HG03103 (cell line): ENCODE measurements at regions not wholly inside any gene's neighbourhood (a gene's known extent, or its start where the extent isn't known, plus 50 kb on each side); places are given as distances from the start of the nearest gene placed in this dataset.

Experiments used
- ATAC-seq: cut with Tn5 transposase; IDR thresholded peaks from one replicate; pipeline ENCODE4 v1.9.1; 2021; ENCODE audit warnings: low read depth; ENCODE audit not compliant: unreplicated experiment

DNA sequence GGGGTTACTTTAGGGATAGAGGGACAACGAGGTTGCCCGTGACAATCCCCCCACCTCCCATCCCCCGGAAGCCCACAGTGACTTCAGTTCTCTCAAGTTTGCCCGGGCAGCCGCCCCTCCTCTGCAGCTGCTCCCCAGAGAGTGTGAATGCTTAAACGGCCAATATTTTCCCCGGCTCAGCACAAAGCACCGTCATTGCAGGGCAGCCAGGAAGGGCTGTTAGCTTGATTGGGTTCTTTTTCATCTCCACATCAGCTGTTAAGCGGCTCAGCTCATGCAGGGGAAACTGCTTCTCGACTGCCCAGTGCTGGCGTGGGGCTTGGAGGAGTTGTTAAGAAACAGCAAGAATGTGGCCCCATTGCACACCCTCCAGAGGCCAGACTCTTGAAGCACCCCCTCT is 120.5 kb upstream of the NCOR2 start:
- no peak for ATAC-seq

- no peak for ATAC-seq
Measured at GRCh38 chr12:124687174-124687902, 119.9 kb upstream of the NCOR2 start.

GRCh38 chr12:124686370-124687173 is 119.2 kb upstream of the NCOR2 start:
- ATAC-seq, result no peak

DNA sequence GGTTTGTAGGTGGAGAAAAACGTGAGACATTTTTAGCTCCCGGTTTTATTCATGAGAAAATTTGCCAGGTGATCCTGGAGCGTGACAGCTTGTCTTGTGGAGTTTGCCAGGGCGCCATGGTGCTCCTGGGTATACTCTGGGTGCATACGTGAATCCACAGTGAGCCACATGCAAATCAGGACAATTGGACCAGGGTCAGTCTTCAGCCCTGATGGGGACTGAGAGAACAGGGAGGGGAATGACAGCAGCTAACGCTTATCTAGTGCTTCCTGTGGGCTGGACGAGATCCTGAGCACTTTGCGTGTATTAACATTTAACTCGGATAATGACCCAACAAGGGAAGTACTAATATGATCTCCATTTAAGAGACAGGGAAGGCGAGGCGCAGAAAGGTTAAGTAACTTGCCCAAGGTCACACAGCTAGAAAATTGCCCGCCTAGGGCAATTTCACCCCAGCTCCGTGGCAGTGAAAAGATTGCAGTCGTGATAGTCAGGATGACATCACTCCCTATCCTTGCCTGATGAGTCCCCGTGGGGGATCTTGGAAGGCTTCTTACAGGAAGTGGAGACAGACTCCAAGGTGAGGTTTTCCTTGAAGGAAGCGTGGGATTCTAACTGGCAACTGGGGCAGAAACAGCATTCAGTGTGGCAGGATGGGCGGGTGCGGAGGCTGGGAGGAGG is 118.4 kb upstream of the NCOR2 start:
- ATAC-seq, result no peak

- ATAC-seq, result no peak
Measured at GRCh38 chr12:124684971-124685688, 117.7 kb upstream of the NCOR2 start.

DNA sequence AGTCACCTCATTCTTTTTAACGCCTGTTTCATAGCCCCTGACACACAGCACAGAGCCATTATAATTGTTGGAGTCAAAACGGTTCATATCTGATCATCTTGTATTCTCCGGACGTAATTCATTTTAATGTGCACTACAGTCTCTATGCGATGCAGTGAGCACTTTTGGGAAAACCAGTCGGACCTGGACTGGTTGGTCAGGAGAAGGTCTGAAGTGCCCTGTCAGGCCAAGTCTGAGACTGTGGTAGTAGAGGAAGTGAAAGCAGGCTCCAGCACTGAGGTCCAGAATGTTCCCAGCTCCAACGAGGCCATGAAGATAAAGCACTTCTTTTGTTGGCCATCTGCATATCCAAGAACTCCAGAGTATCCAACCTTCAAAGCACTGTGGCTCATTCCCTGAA is 117.1 kb upstream of the NCOR2 start:
- ATAC-seq, result no peak

DNA sequence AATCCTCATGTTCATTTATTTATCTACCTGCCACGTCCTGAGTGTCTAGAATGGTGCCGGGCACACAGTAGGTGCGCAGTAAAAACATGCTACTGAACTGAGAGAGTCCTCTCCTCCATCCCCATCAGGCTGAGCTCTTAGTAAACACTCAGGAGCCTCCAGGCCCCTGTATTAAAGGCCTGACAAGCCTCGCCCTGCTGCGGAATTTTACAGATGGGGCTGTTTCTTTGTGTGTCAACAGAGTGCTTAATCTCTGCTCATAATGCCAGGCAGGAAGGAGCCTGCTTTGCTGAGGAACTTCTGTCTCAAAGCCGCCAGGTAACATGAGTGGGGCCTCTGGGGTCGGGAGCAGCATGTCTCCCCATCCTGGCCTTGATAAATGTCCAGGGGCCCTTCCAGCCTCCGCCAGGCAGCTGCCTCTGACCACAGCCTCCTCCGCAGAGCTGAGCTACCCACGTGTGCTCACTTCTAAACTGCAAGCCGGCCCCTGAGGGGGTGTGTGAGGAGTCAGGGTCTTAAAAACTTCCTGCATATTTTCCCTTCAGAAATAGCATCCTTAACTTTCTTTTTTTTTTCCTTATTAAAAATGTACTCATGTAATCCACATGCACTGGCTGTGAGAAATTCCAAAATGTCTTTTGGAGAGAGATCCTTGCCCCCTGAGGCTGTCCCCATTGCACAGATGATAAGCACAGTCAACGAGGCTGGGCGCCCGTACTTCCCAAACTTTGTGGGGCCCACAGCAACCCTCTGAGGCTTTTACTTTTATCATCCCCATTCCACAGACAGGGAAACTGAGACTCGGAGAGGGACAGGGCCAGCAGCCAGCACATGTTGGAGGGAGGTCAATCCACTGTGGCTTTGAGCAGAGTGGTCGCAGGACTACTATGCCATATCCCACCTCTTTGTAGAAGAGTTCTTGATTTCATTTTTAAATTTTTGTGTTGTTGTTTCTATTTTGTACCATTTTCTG is 116.0 kb upstream of the NCOR2 start:
- no peak for ATAC-seq

DNA sequence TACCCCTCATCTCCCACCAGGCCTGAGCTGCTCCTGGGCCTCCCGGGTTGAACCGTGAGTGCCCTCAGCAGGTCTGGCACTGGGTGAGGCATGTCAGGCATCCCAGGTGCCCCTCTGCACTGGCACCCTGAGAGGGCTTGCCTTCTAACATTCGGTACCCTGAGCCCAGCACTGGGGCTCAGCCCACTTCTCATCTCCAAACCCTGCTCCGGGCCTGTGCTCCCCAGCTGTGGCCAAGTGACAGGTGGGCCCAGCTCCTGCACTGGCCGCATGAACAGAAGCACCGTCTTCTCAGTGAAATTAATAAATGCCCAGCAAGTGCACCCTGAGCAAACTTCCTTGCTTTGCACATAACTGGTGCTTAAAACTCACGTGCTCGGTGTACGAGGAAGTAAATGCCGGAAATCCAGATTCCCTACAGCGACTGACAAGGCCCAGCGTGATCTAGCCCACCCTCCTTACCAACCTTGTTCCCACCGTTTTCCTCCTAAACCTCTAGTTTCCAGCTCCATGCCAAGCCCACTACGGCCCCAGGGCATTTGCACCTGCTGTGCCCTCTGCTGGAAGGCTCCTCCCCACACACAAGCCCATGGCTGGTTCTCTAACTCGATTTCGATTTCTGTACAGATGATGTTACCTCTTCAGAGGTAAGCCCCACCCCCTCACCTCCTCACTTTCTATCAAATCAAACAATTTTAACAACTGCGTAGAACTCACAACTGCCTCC is 115.2 kb upstream of the NCOR2 start:
- no peak for ATAC-seq

DNA sequence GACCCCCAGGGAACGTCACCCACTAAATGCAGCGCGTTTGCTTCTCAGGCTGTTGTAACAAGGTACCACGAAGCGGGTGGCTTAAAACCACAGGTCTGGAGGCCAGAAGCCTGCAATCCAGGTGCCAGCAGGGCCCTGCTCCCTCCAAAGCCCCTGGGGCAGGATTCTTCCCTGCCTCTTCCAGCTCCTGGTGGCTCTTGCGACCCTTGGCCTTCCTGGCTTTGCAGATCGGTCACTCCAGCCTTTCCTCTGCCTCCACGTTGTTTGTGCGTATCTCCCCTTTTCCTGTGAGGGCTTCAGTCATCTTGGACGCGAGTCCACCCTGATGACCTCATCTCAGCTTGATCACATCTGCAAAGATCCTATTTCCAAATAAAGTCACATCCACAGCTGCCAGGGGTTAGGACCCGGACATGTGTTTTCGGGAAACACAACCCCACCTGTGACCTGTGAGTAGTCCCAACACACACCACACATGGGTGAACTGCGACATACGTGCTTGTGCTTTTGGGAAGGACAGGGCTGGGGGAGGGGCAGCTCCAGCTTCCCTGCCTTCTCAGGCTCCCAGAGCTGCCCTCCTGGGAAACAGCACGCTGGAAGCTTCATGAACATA is 114.5 kb upstream of the NCOR2 start:
- no peak for ATAC-seq

DNA sequence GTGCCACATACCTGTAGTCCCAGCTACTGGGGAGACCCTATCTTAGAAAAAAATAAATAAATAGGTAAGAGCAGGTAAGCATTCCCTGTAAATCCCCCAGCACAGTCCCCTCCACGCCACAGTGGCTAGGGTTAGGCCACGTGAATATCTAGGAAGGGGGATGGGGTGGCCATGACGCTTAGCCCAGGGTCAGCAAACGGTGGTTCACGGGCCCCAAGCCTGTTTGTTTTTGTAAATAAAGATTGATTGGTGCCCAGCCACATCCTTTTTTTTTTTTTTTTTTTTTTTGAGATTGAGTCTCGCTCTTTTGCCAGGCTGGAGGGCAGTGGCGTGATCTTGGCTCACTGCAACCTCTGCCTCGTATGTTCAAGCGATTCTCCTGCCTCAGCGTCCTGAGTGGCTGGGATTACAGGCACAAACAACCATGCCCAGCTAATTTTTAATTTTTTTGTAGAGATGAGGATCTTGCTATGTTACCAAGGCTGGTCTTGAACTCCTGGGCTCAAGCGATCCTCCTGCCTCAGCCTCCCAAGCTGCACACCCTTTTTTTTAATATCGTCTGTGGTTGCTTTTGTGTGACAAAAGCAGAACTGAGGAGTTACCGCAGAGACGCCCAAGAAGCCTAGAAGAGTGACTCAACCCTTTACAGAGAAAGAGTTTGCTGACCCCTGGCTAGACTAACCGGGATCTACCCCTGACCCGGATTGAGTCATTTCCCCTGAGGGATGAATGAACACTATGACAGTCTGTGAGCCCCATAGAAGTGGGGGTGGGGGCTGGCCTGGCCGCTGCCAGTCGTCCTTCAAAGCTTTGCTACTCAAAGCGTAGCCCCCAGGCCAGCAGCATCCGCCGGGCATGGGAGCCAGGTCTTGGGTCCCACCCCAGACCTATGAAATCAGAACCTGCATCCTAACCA is 113.7 kb upstream of the NCOR2 start:
- ATAC-seq, result no peak

- ATAC-seq, result no peak
Measured at GRCh38 chr12:124679533-124680371, 112.3 kb upstream of the NCOR2 start.

- ATAC-seq, result no peak
Measured at GRCh38 chr12:124679047-124679446, 111.6 kb upstream of the NCOR2 start.

DNA sequence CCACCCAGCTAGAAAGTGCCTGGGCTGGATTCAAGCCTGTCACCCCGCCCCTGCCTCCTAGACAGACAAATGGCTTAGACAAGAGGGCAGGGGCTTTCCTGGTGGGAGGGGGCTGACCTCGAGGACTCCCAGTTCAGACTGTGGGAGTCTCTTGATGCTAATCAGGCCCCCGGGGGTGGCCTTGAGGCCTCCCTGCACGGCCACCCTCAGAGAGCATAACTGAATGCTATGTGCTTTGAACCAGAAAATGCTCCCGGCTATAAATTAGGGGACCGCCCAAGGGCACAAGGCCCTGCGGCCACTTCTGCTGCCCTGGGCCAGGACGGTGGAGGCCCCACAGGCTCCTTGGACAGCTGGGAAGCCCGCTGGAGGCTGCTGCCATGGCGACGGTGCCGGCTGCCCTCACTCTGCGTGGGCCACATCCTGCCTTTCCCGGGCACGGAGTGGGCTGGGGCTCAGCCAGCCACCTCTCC is 111.0 kb upstream of the NCOR2 start:
- no peak for ATAC-seq

DNA sequence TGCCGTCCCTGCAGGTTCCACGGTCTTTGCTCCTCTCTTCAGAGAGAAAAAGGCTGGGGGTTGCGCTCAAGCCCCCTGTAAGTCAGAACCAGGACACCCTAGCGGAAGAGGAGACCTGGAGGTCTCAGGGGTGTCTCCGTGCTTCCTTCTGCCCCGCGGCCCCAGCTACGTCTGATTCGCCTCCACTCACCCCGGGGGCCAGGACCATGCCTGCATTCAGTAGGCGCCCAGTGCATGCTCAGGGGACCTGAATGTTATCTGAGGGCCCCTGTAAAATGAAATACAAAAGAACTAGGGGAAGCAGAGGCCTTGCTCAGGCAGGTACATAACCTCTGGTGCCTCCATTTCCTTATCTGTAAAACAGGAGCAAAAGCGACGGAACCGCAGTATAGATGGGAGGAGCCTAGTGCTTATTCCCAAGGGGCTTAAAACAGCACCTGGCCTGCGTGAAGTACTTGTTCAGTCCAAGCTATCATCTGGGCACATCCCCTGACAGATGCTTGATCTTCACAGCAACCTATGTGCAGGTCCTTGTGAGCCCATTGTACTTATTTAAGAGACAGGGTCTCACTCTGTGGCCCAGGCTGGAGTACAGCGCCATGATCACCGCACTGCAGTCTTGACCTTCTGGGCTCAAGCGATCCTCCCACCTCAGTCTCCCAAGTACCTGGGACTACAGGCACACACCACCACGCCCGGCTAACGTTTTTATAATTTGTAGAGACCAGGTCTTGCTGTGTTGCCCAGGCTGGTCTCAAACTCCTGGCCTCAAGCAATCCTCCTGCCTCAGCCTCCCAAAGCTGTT is 110.3 kb upstream of the NCOR2 start:
- ATAC-seq, result no peak

DNA sequence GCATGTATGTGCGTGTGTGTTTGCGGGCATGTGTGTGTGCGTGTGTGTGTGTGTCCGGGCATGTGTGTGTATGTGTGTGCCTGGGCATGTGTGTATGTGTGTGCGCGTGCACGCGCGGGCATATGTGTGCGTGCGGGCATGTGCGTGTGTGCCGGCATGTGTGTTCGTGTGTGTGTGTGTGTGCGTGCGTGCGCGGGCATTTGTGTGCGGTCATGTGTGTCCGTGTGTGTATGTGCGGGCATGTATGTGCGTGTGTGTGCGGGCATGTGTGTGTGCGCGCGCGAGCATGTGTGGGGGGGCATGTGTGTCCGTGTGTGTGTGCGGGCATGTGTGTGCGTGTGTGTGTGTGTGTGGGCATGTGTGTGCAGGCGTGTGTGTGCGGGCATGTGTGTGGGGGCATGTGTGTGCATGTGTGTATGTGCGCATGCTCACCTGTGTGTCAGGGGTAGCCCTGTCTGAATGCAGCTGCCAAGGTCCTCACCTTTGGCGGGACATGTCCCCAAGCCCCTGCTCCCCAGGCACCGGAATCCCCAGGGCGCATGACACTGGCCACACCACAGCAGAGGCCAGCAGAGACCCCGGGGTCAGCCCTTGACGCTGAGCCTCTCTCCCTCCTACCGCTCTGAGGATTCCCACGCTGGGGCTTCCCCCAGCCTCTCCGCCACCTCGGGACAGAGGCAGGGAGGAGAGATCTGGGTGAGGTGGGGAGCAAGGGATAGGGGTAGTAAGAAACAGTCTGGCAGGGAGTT is 109.5 kb upstream of the NCOR2 start:
- ATAC-seq, result no peak
